Stimulated activated CD8-positive, alpha-beta memory T cell treated with anti-CD3 and anti-CD28 coated beads, Interleukin-4, amount 100 ng/mL, for 1 hour (primary cell): ENCODE measurements at regions not wholly inside any gene's neighbourhood (a gene's known extent, or its start where the extent isn't known, plus 50 kb on each side); places are given as distances from the start of the nearest gene placed in this dataset.

Experiments used
- DNase-seq, 2 donors: peaks; one replicate each; pipeline ENCODE4 v3.0.0-alpha.2; 2020; ENCODE audit warnings: low read depth in 2 of 2, low spot score in 1 of 2

DNA sequence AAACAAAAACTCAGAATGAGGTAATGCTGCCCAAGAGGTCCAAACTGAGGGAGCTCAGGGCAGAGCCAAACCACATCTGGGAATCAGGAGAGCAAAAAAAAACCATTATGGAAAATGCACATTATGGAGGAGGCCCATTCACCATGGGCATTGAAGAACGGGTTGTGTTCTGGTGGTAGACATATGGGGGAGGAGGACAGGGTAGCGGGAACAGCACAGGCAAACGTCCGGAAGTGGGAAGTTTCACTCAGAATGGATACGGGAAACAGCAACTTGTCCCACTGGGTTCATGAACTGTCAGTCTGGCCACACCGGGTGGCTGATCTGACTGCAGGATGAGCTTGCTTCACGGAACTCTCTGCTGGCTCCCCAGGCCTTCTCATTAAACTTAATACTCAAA, 139.7 kb downstream of the RRAGC start:
- DNase-seq = no peak

DNA sequence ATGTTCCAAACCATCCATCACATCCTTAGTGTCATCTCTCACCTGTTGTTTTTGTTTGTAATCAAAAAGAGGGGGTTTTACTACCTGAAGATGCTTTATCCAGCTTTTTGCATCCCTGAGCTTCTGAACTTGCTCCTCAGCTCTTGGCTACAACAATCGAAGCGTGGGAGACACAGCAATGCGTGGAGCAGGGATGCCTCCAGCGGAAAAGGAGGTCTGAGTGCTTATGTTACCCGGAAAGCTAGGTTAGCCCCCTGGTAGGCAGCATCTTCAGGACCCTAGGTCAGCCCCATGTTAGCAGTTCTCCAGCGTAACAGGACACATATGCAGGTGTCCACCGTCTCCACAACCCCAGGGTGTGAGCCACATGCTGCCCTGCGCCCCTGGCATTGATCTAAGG, 141.5 kb downstream of the RRAGC start:
- no peak for DNase-seq

DNA sequence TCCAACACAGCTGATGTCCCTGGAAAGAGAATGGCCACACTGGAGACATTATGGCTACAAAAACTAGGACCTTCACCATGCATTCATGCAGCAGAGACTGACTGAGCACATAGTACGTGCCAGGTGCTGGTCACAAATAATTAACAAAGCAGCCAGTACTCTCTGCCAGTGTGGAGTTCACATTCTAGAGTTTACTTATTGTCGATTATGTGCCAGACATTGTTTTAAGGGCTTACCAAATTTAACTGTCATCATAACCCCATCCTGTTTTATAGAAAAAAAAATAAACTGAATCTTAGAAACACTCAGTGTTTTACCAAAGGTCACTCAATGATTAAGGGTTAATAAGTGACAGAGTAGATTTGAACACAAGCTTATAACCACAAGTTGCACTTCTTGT, 143.3 kb downstream of the RRAGC start:
- DNase-seq = no peak

DNA sequence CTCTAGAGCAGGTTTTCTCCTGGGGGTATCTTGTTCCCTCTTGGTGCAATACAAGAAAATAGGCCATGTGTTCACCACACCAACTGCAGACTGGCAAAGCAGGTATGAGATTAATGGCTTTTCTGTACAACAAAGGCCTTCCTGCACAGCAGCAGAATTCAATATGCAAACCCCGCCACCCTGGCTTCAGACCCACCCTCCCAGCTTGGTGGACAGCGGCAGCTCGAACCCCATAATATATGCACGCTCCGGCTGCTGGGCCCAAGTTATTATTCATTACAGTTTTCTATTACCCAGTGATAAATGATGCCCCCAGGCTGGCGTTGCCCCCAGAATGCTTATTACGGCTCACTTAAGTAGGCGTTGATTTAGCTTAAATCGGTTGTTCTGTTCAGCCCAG, 144.2 kb downstream of the RRAGC start:
- no peak for DNase-seq

DNA sequence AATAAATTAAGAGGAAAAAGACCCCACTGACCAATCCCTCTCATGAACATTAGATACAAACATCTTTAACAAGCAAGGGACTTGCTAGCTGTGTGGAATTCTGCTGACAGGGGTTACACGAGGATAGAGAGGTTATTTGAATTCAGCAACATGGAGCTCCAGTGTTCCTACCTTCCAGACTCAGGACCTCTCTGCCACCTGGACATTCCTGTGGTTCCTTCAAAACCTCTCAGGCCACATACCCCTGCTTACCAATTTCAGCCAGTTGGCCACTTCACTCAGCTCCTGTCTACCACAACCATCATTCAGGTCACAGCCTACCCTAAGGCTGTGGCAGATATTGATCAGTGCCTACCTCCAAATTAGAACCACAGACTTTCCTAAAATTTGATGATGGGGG, 147.5 kb downstream of the RRAGC start:
- DNase-seq = no peak

DNA sequence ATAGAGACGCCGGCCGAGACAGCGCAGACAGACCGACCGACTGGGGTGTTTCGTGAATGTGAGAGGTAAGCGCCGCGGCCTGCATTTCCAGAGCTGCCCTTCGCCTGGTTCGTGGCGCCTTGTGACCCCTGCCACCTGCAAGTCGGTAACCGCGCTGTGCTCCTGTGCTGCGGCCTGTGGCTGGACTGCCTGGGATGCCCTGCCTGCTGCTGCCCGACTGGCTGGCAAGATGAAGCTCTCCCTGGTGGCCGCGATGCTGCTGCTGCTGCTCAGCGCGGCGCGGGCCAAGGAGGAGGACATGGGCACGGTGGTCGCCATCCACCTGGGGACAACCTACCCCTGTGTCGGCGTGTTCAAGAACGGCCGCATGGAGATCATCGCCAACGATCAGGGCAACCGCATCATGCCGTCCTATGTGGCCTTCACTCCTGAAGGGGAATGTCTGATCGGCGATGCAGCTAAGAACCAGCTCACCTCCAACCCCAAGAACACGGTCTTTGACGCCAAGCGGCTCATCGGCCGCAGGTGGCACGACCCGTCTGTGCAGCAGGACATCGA, 150.8 kb downstream of the RRAGC start:
- DNase-seq = no peak

DNA sequence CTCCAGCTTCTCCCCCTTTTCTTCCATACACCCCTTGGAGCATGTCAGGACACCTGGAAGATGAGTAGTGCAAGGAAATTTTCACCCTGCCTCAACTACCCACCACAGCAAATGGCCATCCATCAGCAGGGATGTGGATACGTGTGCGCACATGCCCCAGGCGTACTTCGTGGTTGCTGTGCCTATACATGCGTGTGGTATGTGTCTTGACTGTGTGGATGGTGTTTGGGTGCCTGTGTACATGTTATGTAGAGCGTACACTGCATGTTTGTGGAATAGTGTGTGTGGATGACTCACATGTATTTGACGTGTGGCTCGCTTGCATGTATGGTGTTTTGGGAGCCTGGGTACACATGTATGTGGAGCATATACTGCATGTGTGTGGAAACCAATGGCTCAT, 158.5 kb downstream of the RRAGC start:
- no peak for DNase-seq

DNA sequence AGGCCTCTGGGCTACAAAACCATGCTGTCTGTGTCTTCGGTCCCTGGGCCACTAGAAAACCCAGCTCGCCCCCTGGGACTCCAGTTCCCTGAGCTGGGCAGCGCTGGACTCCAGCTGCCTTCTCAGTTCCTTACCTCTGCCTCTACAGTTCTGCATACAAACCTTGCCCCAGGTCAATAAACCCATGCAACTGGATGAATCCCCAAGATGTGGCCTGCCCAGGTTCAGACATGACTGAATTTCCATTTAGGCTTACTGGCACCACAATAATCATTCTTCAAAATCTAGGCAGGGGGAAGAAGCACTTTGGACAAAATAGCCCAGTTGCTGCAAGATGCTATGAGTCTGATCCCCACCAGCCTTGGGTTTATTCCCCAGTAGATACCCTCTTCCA, 159.5 kb downstream of the RRAGC start:
- no peak for DNase-seq

DNA sequence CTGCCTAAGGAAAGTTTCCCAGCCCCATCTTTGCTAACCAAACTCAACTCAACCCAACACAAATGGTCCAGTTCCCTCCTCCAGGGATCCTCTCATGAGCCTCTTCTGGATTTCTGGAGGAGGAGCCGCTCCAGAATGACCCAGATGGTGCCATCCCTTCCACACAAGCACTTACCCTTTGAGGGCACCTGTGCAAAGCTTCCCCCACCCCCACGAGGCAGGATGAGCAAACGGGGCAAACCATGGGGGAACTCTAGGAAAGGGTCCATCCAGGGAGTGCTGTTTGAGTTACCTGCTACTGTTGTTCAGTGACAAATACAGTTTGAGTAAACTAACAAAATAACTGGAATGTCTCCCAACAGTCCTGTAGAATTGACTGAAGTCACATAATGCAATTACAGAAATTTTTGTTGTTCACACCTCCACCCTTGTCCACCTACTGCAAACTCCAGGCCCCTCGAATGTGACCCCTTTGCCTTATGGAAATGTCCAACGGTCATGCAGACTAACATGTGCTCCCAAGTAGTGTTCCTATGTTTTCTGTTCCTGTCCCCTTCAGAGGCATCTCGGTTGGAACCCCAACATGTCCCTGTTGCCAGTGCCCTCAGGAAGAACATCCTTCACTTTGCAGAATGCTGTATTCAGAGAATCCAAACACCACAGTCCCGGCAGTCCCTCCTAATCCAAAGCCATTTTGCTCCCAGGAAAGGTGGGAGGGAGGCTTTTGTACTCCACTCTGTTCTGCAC, 160.1 kb downstream of the RRAGC start:
- no peak for DNase-seq

DNA sequence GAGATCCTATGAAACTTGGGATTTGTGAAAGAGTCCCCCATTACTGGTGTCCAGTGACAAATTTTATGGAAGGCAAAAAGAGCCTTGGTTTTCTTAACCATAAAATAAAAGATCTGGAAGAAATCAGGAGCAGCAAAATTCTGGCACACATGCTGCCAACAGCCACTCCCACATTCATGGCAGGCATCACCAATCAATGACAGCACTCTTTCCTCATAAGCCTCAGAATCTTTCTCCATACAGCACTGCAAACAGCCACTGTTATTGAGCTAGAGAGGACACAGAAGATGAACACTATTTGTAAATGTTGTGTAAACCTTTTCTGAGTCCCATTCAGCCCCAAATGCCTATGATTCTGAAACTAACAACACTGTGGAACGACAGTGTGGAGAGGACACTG, 162.2 kb downstream of the RRAGC start:
- DNase-seq = no peak

DNA sequence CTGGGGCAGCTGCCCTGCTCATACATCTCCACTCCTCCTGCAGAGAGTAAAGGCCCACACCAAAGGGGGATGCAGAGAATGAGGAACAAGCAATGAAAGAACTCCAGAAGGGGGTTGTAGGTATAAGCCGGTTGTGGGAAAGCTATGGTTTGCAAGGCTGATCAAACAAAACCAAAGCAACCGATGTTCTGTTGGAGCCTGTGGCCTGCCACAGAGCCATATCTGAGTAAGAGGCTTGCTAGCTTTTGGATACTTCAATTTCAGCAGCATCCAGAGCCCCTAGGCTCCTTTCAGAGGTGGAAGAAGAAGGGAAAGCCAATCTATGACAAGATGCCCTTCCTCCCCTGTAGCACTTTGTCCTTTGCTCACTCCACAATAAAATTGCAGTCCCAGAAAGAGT, 163.2 kb downstream of the RRAGC start:
- no peak for DNase-seq

DNA sequence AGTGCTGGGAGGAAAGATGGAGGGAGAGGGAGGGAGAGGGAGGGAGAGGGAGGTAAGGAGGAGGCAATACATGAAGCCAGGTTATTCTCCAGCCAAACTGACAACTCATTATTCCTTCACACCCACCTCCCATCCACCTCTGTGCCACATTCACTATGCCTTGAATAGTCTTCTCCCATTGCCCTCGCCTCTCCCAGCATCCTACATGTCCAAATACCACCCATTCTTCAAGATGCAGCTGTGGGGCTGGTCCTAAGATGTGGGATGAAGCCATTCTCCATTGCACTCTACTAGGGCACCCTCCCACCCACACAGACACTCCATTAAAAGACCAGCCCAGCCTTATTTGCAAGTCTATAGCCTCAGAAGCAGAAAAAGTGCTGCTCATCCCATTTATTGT, 165.8 kb downstream of the RRAGC start:
- DNase-seq = no peak

DNA sequence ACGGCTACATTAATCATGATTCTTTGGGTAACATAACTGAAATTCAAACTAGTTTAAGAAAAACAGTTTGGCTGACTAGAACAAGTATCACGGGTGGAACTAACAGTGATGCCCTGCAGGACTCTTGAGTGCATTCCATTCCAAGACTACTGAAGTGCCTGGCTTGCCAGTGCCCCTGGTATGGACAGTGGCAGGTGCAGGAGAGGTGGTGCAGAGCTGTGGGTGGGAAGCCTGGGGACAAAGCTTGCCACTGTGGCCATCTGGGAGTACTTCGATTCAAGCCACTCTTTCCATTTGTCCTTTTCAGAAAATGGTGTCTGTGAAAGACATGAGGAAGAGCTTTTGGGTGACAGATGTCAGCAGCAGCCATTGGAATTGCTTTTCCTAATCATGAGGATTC, 166.5 kb downstream of the RRAGC start:
- no peak for DNase-seq

DNA sequence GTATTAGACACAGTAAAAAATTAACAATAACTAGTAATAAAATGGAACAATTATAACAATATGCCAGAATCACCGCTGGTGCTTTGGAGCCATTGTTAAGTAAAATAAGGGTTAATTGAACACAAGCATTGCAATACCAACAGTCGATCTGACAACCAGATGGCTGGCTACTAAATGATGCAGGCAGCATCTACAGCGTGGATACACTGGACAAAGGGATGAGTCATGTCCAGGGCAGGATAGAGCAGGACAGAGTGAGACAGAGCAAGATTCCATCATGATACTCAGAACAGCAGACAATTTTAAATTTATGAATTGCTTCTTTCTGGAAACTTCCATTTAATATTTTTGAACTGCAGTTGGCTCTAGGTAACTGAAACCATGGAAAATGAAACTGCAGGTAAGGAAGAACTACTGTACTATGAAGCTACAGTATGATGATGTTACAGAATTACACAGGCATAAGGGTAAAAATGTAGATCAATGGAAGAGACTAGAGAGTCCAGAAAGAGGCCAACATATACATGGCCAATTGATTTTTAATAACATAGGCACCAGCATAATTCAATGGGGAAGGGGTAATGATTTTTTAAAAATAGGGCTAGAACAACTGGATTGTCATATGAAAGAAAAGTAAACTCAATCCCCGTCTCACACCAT, 168.7 kb downstream of the RRAGC start:
- DNase-seq = no peak

DNA sequence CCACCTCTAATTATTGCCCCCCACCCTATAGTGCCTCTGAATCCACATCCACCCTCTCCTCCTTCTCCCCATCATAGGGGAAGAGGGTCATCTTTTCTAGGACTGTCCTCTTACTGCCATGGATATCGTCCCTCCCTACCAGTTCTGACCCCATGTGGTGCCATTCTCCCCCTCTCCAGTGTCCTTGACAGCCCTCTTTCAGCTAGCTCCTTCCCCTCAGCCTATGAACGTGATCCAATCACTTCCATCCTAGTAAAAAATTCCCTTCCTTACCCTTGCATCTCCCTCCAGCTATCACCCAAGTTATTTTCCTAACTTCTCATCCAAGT, 172.7 kb downstream of the RRAGC start:
- DNase-seq = no peak

DNA sequence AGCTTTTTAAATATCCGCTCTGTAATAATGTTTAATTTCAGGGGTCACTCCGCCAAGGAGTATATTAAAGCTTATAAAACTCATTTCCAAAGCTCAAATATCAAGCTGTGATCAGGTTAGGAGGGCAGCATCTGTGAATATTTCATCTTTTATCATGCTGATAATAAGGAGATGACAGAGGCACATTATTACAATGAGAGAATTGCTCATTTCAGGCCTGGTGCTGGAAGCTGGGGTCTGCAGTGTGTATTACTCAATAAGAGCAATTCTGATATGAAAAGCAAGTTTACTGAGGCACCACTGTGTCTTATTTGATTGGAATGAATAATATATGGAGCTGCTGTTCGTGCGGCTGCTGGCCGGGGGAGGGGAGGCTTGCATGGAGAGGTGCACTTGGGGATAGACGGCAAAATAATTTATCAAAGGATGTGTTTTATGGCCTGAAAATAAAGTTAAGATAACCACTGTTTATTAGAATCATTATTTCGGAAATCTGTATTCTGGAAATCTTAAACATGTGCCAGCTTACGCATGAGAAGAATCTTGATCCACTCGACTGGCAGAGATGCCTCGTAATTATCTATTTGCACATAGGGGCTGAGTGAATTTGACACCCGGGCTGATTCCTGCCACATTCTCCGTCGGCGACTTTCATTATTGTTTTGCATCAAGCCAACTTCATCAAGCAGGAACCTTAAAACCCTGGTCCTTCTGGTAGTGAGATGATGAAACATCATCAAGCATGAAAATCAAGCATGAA, 173.2 kb downstream of the RRAGC start:
- no peak for DNase-seq

DNA sequence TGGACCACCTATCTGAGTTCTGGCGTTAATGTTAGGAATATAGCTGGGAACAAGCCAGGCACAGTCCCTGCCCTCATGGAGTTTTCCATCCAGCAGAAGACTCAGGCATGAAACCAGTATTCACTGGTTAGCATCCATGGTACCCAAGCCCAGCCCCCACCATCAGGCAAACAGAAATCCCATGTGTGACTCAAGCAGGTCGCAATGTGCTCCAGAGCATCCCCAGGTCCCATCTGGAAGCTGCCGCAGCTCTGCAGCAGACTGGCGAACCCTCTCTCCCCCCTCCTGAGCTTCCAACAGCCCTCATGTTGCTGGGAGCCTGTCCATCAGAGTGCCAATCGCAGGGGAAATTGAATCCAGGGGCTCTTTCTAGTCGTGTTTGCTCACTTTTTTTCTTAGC, 174.2 kb downstream of the RRAGC start:
- DNase-seq = no peak

DNA sequence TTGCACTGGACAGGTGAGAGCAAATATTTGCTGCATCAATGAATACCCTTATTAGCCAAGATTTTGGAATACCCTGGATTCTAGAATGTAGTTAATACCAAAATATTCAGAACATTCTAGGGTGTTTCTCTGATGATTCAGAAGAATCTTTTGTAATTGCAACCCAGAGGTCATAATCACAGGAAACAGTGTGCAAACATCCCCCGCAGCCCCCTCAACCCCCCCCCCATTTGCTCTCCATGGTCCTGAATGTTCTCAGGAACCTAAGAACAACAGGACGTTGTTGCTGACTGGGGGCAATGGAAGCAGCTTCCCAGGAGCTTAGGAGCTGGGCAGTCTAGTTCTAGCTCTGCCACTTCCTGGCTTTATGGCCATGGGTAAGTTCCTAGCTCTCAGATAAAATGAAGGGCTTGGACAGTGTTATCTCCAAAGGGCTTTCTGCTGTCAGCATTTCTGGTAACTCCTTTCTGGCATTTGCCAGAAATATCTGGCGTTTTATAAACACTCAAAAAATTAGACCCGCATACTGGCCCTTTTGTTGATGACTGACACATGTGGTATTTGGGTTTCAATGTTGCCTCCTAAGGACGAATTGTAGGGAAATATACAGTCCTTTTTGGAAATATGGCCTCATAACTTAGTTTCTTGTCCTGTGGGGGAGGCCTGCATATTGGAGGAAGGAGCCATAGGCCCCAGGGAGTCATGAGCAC, 178.6 kb downstream of the RRAGC start:
- DNase-seq = no peak

DNA sequence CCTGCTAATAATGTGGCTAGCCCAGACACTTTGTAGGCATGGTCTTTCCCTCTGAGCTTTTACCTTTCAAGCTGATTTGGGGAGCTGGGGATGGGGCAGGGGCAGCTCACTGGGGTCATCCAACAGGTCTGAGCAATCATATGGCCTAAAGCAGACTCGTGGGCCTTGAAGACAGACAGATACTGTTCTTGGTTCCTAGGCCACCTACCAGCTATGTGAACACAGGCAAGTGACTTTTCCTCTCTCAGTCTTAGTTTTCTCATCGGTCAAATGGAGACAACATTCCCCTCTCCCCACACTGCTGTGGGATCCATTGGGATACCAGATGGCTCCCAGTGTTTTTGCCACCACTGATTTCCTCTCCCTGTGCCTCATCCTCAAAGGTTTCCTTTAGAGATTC, 181.8 kb downstream of the RRAGC start:
- no peak for DNase-seq

DNA sequence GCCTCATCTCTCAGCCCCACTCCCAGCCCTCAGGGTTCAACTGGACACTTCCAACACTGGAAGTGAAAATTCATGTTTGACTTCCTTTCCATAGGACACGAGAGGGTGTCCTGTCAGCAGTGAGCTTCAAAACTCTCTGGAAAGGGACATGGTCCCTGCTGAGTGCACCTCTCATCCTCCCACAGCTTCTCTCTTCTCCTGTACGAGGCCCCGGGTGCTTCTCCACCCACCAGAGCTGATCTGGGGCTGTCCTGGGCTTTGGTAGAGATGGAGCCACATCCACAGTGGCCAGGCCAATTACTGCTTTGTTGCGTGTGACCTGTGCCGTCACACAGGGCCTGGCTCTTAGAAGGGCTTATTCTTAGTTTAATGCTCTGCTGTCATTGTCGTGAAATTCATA, 182.3 kb downstream of the RRAGC start:
- DNase-seq = no peak

DNA sequence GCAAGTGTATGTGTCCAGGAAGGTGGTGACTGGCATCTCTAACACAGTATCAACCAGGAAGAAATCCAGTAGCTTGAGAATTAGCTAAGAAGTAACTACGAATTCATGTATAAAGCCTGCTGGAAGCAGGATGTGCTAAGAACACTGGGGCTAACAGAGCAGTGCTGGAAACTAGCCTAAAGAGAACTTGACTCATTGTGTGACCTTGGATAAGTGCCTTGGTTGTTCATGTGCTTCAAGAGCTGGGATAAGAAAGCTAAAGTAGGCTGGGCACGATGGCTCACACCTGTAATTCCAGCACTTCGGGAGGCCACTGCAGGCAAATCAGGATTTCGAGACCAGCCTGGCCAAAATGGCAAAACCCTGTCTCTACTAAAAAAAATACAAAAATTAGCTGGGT, 186.9 kb downstream of the RRAGC start:
- no peak for DNase-seq

DNA sequence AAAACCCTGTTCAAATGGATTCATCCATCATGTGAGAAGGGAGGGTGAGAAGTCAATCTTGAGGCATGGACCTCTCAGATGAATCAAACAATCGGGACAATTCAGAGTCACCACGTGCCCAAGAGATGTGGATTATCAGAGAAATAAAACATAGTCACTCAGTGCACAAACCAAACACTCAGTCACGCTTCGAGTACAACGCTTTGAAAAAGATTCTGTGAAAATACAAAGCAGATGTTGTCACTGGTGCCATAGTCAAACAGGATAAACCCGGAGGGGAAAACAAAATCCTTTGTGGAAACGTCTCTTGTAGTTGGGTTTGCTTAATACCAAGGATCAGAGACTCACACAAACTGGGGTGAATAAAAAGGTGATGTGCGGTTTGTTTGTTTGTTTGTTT, 188.4 kb downstream of the RRAGC start:
- DNase-seq = no peak
